ENCODE measurements at regions not wholly inside any gene's neighbourhood (a gene's known extent, or its start where the extent isn't known, plus 50 kb on each side); places are given as distances from the start of the nearest gene placed in this dataset.

- ATAC-seq: no peak
- H3K9me3 Mint-ChIP-seq: no peaks in the 10 kb centered on the region
- ChIA-PET CTCF (interaction anchor here (1.5 kb wide), 1 partner anchor 31 kb away, joined by 4 read pairs; no protein-coding TSS in a partner anchor), POLR2A (no interaction called here)
- H3K27me3 Mint-ChIP-seq: peaks cover 4% of the 10 kb centered on the region
- H3K4me1 Mint-ChIP-seq (ENCODE audit: low read depth): no peaks in the 10 kb centered on the region
- H3K27ac Mint-ChIP-seq: no peak overlapping the region
- no peaks in the 10 kb centered on the region for H3K36me3 Mint-ChIP-seq (ENCODE audit: low read depth)
- no peak for DNase-seq
- intact Hi-C loops (cut with micrococcal nuclease): no loop called here
- TF ChIP-seq CTCF (IDR thresholded peaks at IDR 0.05): no peak
- no peak overlapping the region for H3K4me3 Mint-ChIP-seq
Observed at GRCh38 chr12:125372085-125372484, 306.9 kb downstream of the AACS start.

GRCh38 chr12:125373375-125373774, 308.1 kb downstream of the AACS start:
- no peak overlapping the region for H3K4me3 Mint-ChIP-seq
- H3K4me1 Mint-ChIP-seq (ENCODE audit: low read depth): no peaks in the 10 kb centered on the region
- intact Hi-C loops (cut with micrococcal nuclease): no loop called here
- H3K36me3 Mint-ChIP-seq (ENCODE audit: low read depth): no peaks in the 10 kb centered on the region
- ATAC-seq (no peak), DNase-seq (no peak)
- ChIA-PET CTCF (no interaction called here), POLR2A (no interaction called here)
- no peaks in the 10 kb centered on the region for H3K9me3 Mint-ChIP-seq
- H3K27ac Mint-ChIP-seq: no peak overlapping the region
- no peak for TF ChIP-seq CTCF (IDR thresholded peaks at IDR 0.05)
- H3K27me3 Mint-ChIP-seq: peaks cover 4% of the 10 kb centered on the region

GRCh38 chr12:125376422-125376821, 311.2 kb downstream of the AACS start:
- Mint-ChIP-seq H3K4me3 (no peak overlapping the region), H3K27me3 (peaks cover 1% of the 10 kb centered on the region), H3K36me3 (ENCODE audit: low read depth) (no peaks in the 10 kb centered on the region), H3K27ac (no peak overlapping the region), H3K9me3 (no peaks in the 10 kb centered on the region), H3K4me1 (ENCODE audit: low read depth) (no peaks in the 10 kb centered on the region)
- no peak for TF ChIP-seq CTCF (IDR thresholded peaks at IDR 0.05)
- DNase-seq (no peak), ATAC-seq (no peak)
- CTCF ChIA-PET: no interaction called here
- intact Hi-C loops (cut with micrococcal nuclease): no loop called here
- POLR2A ChIA-PET: no interaction called here

GRCh38 chr12:125377093-125377492, 311.9 kb downstream of the AACS start:
- Mint-ChIP-seq H3K36me3 (ENCODE audit: low read depth) (no peaks in the 10 kb centered on the region), H3K4me1 (ENCODE audit: low read depth) (no peaks in the 10 kb centered on the region), H3K9me3 (no peaks in the 10 kb centered on the region), H3K4me3 (no peak overlapping the region), H3K27me3 (peaks cover 1% of the 10 kb centered on the region), H3K27ac (no peak overlapping the region)
- no peak for DNase-seq
- intact Hi-C loops (cut with micrococcal nuclease): no loop called here
- TF ChIP-seq CTCF (IDR thresholded peaks at IDR 0.05): no peak
- ChIA-PET POLR2A (no interaction called here), CTCF (no interaction called here)
- no peak for ATAC-seq

- POLR2A ChIA-PET: no interaction called here
- H3K27me3 Mint-ChIP-seq: peaks cover under 1% of the 10 kb centered on the region
- intact Hi-C loops (cut with micrococcal nuclease): no loop called here
- H3K4me3 Mint-ChIP-seq: no peak overlapping the region
- CTCF ChIA-PET: no interaction called here
- DNase-seq (no peak), ATAC-seq (no peak)
- H3K9me3 Mint-ChIP-seq: no peaks in the 10 kb centered on the region
- no peaks in the 10 kb centered on the region for H3K36me3 Mint-ChIP-seq (ENCODE audit: low read depth)
- TF ChIP-seq CTCF (IDR thresholded peaks at IDR 0.05): no peak
- no peak overlapping the region for H3K27ac Mint-ChIP-seq
- H3K4me1 Mint-ChIP-seq (ENCODE audit: low read depth): no peaks in the 10 kb centered on the region
Observed at GRCh38 chr12:125381373-125381772, 316.1 kb downstream of the AACS start.
